Progenitor cell of endocrine pancreas (in vitro differentiated cells): ENCODE measurements at regions not wholly inside any gene's neighbourhood (a gene's known extent, or its start where the extent isn't known, plus 50 kb on each side); places are given as distances from the start of the nearest gene placed in this dataset.

Experiments used
- DNase-seq: peaks from one replicate; pipeline ENCODE4 v3.0.0; 2021; ENCODE audit warnings: low spot score; ENCODE audit not compliant: unreplicated experiment
- H3K27ac Mint-ChIP-seq: 2 replicates; pipeline ENCODE4 v1.8.0; 2021; ENCODE audit warnings: mild to moderate bottlenecking, moderate library complexity, mixed read lengths
- H3K27me3 Mint-ChIP-seq: 2 replicates; pipeline ENCODE4 v1.8.0; 2021; ENCODE audit warnings: mixed read lengths
- H3K36me3 Mint-ChIP-seq: 2 replicates; pipeline ENCODE4 v1.8.0; 2022; ENCODE audit warnings: mixed read lengths; ENCODE audit not compliant: insufficient read depth
- H3K4me1 Mint-ChIP-seq: 2 replicates; pipeline ENCODE4 v1.8.0; 2021; ENCODE audit warnings: low read depth, mixed read lengths
- H3K4me3 Mint-ChIP-seq: 2 replicates; pipeline ENCODE4 v1.8.0; 2021; ENCODE audit warnings: low read depth, mild to moderate bottlenecking, moderate library complexity, mixed read lengths
- H3K9me3 Mint-ChIP-seq: 2 replicates; pipeline ENCODE4 v1.8.0; 2021; ENCODE audit warnings: low read depth, mixed read lengths
- TF ChIP-seq, protein P1 (sequence below): fragments of 200-600 bp; sonication (generic); IDR thresholded peaks from one replicate; pipeline ENCODE4 v1.5.0; 2021; ENCODE audit warnings: antibody characterized with exemption, mild to moderate bottlenecking; ENCODE audit not compliant: unreplicated experiment

DNA sequence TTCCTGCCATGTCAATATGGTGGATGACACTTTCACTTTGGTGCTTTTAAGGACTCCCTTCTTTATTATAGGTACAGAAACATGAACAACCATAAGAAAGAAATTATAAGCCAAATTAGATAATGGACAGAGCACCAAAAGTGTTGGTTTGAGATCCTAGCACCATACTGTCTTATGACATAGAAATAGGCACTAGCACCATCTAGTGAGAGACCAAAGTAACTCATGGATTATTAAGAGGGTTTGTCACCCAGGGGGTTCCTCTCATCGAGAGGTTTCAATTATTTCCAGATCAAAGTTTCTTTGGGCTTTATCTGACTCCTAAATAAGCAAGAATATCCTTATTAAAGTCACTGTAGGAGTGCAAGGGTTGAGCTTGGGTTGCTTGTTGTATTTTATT, 153.0 kb upstream of the DIO2 start:
- Mint-ChIP-seq H3K36me3 (no peaks in the 10 kb centered on the region), H3K27me3 (peaks cover 28% of the 10 kb centered on the region), H3K4me3 (no peak overlapping the region), H3K9me3 (no peaks in the 10 kb centered on the region), H3K27ac (no peak overlapping the region), H3K4me1 (peaks cover 6% of the 10 kb centered on the region)
- DNase-seq: no peak
- TF ChIP-seq, protein P1, sequence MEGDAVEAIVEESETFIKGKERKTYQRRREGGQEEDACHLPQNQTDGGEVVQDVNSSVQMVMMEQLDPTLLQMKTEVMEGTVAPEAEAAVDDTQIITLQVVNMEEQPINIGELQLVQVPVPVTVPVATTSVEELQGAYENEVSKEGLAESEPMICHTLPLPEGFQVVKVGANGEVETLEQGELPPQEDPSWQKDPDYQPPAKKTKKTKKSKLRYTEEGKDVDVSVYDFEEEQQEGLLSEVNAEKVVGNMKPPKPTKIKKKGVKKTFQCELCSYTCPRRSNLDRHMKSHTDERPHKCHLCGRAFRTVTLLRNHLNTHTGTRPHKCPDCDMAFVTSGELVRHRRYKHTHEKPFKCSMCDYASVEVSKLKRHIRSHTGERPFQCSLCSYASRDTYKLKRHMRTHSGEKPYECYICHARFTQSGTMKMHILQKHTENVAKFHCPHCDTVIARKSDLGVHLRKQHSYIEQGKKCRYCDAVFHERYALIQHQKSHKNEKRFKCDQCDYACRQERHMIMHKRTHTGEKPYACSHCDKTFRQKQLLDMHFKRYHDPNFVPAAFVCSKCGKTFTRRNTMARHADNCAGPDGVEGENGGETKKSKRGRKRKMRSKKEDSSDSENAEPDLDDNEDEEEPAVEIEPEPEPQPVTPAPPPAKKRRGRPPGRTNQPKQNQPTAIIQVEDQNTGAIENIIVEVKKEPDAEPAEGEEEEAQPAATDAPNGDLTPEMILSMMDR: peak; percentile 41

DNA sequence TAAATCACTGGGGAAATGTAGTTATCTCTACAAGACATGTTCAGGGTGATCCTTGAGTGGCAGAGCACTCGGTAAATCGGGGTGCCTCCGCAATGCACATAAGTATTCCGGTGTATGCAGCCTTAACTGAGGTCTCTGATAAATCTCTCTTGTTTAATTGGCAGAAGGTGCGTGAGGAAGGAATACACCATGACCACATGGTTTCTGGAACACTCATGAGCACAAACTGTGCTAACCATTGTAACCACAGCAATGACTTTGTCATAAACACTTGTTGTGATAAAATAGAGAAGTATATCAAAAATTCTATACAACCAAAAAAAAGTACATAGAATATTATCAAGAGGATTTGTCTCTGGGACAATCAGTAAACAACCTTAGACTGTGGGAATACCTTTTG, 146.8 kb upstream of the DIO2 start:
- Mint-ChIP-seq H3K4me3 (no peak overlapping the region), H3K27me3 (peaks cover 33% of the 10 kb centered on the region), H3K36me3 (no peaks in the 10 kb centered on the region), H3K27ac (no peak overlapping the region), H3K4me1 (no peaks in the 10 kb centered on the region), H3K9me3 (no peaks in the 10 kb centered on the region)
- no peak for DNase-seq
- TF ChIP-seq, protein P1: no peak

DNA sequence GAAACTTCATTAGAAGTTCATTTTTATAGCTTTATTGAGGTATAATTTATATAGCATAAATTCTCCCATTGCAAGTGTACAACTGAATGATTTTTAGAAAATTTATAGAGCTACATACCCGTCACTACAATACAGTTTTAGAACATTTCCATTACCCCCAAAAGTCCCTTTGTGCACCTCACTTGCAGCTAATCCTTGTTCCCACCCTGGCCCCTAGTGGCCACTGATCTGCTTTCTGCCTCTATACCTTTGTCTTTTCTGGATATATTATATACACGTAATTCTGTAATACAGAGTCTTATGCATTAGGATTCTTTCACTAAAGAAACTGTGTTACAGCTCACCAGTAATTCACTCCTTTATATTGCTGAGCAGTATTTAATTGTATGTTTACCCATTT, 145.1 kb upstream of the DIO2 start:
- no peaks in the 10 kb centered on the region for H3K9me3 Mint-ChIP-seq
- H3K36me3 Mint-ChIP-seq: no peaks in the 10 kb centered on the region
- no peak overlapping the region for H3K27ac Mint-ChIP-seq
- no peak overlapping the region for H3K4me3 Mint-ChIP-seq
- TF ChIP-seq, protein P1: peak; percentile 50
- no peaks in the 10 kb centered on the region for H3K4me1 Mint-ChIP-seq
- H3K27me3 Mint-ChIP-seq: peaks cover 29% of the 10 kb centered on the region
- DNase-seq: no peak

DNA sequence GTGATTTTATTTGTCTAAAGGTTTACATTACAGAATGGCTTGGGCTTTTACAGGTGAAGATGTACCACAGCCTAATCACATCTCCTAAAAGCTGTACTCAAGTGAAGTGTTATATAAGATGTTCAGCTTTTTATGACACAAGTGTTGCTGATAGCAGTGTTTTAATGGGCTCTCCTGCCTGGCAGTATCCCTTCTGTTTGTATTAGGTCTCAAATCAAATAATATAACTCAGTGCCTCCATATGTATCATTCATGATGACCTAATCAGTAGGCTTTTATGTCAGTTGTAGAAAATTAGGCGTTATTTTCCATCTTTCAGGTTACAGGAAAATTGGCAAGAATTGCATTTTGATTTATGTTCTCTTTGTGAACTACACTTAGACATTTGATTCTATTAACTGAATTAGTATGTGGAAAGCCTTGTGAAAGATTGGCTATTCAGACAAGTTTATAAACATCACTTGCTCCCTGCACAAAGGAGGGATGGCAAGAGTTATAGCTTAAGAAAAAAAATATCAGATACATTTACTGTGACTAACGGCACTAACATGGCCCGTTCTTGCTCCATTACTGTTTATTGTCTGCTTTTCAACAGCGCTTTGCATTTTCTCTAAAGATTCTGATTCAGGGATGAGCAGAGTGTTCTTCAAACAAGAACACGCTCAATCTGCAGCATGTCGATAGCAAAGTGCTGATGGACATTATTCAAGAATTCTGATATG, 143.7 kb upstream of the DIO2 start:
- TF ChIP-seq, protein P1: no peak
- no peak overlapping the region for H3K4me3 Mint-ChIP-seq
- H3K36me3 Mint-ChIP-seq: no peaks in the 10 kb centered on the region
- H3K4me1 Mint-ChIP-seq: no peaks in the 10 kb centered on the region
- no peak overlapping the region for H3K27ac Mint-ChIP-seq
- H3K9me3 Mint-ChIP-seq: no peaks in the 10 kb centered on the region
- peaks cover 18% of the 10 kb centered on the region for H3K27me3 Mint-ChIP-seq
- DNase-seq: no peak

DNA sequence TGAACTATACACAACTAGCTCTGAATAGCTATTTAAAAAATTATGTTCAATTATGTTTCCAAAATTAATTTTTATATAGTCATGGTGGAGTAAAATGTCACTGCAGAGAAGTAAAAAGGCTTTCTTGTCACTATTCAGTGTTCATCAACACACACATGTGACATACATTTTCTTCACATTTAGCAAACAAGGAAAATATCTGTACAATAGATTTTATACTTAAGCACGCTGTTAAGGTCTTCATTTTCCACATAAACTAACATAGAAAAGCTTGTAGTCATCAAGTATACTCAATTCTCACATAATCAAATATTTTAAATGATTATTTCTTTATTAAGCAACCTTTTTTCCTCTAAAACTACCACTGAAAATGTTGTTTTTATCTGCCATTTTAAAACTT, 141.2 kb upstream of the DIO2 start:
- TF ChIP-seq, protein P1: no peak
- H3K4me3 Mint-ChIP-seq: no peak overlapping the region
- H3K27ac Mint-ChIP-seq: no peak overlapping the region
- no peaks in the 10 kb centered on the region for H3K36me3 Mint-ChIP-seq
- no peak for DNase-seq
- no peaks in the 10 kb centered on the region for H3K4me1 Mint-ChIP-seq
- H3K27me3 Mint-ChIP-seq: peaks cover 9% of the 10 kb centered on the region
- no peaks in the 10 kb centered on the region for H3K9me3 Mint-ChIP-seq
